Lung (tissue), 11 donors: ENCODE measurements at regions not wholly inside any gene's neighbourhood (a gene's known extent, or its start where the extent isn't known, plus 50 kb on each side); places are given as distances from the start of the nearest gene placed in this dataset.

Experiments used
- ATAC-seq: fragments of 200-7000 bp; cut with Tn5 transposase; one replicate; pipeline ENCODE4 v1.9.1; 2020; ENCODE audit warnings: moderate number of reproducible peaks; ENCODE audit not compliant: insufficient read depth, low FRiP score
- DNase-seq, 3 donors: peaks; one replicate each; pipeline ENCODE4 v3.0.0-alpha.2; 2013 to 2017
- H3K27ac ChIP-seq, 2 donors: one replicate each; pipeline ENCODE4 v1.5.1; 2013; ENCODE audit warnings: mild to moderate bottlenecking in 2 of 2, moderate library complexity in 2 of 2, control low read depth in 1 of 2, inconsistent platforms in 1 of 2, low read depth in 1 of 2, low read length in 1 of 2
- H3K27me3 ChIP-seq, 3 donors: one replicate each; pipeline ENCODE4 v1.5.1; 2013; ENCODE audit warnings: low read length in 2 of 3; ENCODE audit not compliant: control insufficient read depth in 3 of 3, insufficient read depth in 3 of 3
- H3K36me3 ChIP-seq, 4 donors: one replicate each; pipeline ENCODE4 v1.5.1; 2013; ENCODE audit warnings: low read length in 4 of 4, mild to moderate bottlenecking in 1 of 4, moderate library complexity in 1 of 4; ENCODE audit not compliant: control insufficient read depth in 4 of 4, insufficient read depth in 4 of 4
- H3K4me1 ChIP-seq, 5 donors: one replicate each; pipeline ENCODE4 v1.5.1; 2013; ENCODE audit warnings: low read length in 5 of 5, mild to moderate bottlenecking in 2 of 5, moderate library complexity in 1 of 5; ENCODE audit not compliant: control insufficient read depth in 5 of 5, insufficient read depth in 5 of 5
- H3K4me3 ChIP-seq: one replicate; pipeline ENCODE4 v1.5.1; 2013; ENCODE audit warnings: mild to moderate bottlenecking, control low read depth, moderate library complexity
- H3K9ac ChIP-seq, 2 donors: one replicate each; pipeline ENCODE4 v1.5.1; 2013; ENCODE audit warnings: low read length in 2 of 2, control low read depth in 1 of 2; ENCODE audit not compliant: insufficient read depth in 1 of 2
- H3K9me3 ChIP-seq, 4 donors: one replicate each; pipeline ENCODE4 v1.5.1; 2013; ENCODE audit warnings: low read length in 3 of 4, mild to moderate bottlenecking in 1 of 4, moderate library complexity in 1 of 4; ENCODE audit not compliant: control insufficient read depth in 4 of 4, insufficient read depth in 3 of 4
- CTCF ChIP-seq: IDR thresholded peaks from 2 replicates; pipeline ENCODE4 v1.5.1; 2012; ENCODE audit warnings: mild to moderate bottlenecking; ENCODE audit errors: control extremely low read depth, extremely low read depth
- WGBS, 2 donors: extraction: QIAGEN DNeasy Blood & Tissue Kit; methylation state at CpG; one replicate each; pipeline ENCODE4 v1.1.7; 2013; 5-methylcytosine and 5-hydroxymethylcytosine counted together
- donor health status: control.
- donor health status: control.
- donor health status: Bipolar disorder and iron deficiency.
- donor health status: healthy.
- donor health status: DM: yes; HTN: yes; CAD: no.

GRCh38 chr17:64769712-64770111 lies 107.6 kb upstream of the SMURF2 start:
- no peak overlapping the region for H3K27ac ChIP-seq
- H3K4me1 ChIP-seq = peaks cover 0 to 2% (median 0%) of the 10 kb centered on the region in 5 donors
- no peaks in the 10 kb centered on the region for H3K9me3 ChIP-seq
- DNase-seq = no peak
- H3K27me3 ChIP-seq = no peaks in the 10 kb centered on the region
- 96% methylated on average over 7 of the region's 7 CpGs for WGBS, 2 donors
- ATAC-seq = no peak
- H3K4me3 ChIP-seq = no peak overlapping the region
- TF ChIP-seq CTCF = no peak
- H3K9ac ChIP-seq = no peak overlapping the region
- peaks cover 0 to 21% (median 1%) of the 10 kb centered on the region in 4 donors for H3K36me3 ChIP-seq

- Histone ChIP-seq H3K9me3 (no peaks in the 10 kb centered on the region), H3K27ac (no peak overlapping the region), H3K4me3 (no peak overlapping the region), H3K4me1 (no peaks in the 10 kb centered on the region), H3K36me3 (peaks cover 0 to 26% (median 3%) of the 10 kb centered on the region in 4 donors), H3K27me3 (no peaks in the 10 kb centered on the region), H3K9ac (no peak overlapping the region)
- ATAC-seq = no peak
- TF ChIP-seq CTCF = no peak
- no peak for DNase-seq
- 89 to 91% methylated on average over 11 of the region's 11 CpGs for WGBS, 2 donors
Measured at GRCh38 chr17:64767269-64767997, 105.3 kb upstream of the SMURF2 start.

- WGBS, 2 donors = 95% methylated on average over 7 of the region's 7 CpGs
- no peak for TF ChIP-seq CTCF
- ATAC-seq (no peak), DNase-seq (no peak)
- H3K9ac ChIP-seq = no peak overlapping the region
- no peaks in the 10 kb centered on the region for H3K9me3 ChIP-seq
- no peak overlapping the region for H3K4me3 ChIP-seq
- no peaks in the 10 kb centered on the region for H3K27me3 ChIP-seq
- H3K27ac ChIP-seq = no peak overlapping the region
- H3K4me1 ChIP-seq = peaks cover 0 to 2% (median 0%) of the 10 kb centered on the region in 5 donors
- peaks cover 0 to 27% (median 7%) of the 10 kb centered on the region in 4 donors for H3K36me3 ChIP-seq
Measured at GRCh38 chr17:64765191-64765889, 103.2 kb upstream of the SMURF2 start.
